Gastroesophageal sphincter (tissue), 4 donors: ENCODE measurements at regions not wholly inside any gene's neighbourhood (a gene's known extent, or its start where the extent isn't known, plus 50 kb on each side); places are given as distances from the start of the nearest gene placed in this dataset.
"Not testable (repeated sequence)": the region's sequence is repeated elsewhere in the genome, so short reads cannot be mapped to it uniquely, and the experiment has no call there.

Experiments used
- ATAC-seq: fragments of 150-250 bp; one replicate; pipeline ENCODE4 v1.9.1; 2016; ENCODE audit warnings: mild to moderate bottlenecking, moderate library complexity
- H3K27ac ChIP-seq, 4 donors: fragments of 200-600 bp; sonication (generic) in 3 of 4; 1 replicate in 3 of 4; 2 replicates in 1 of 4; pipeline ENCODE4 v1.5.1; 2016 to 2019
- H3K27me3 ChIP-seq: fragments of 200-600 bp; sonication (generic); one replicate; pipeline ENCODE4 v1.5.1; 2019
- H3K36me3 ChIP-seq, 2 donors: fragments of 200-600 bp; sonication (generic); one replicate each; pipeline ENCODE4 v1.5.1; 2019; ENCODE audit warnings: control low read depth in 1 of 2
- H3K4me1 ChIP-seq, 3 donors: fragments of 200-600 bp; sonication (generic); 1 replicate in 2 of 3; 2 replicates in 1 of 3; pipeline ENCODE4 v1.5.1; 2016 to 2019; ENCODE audit warnings: control low read depth in 2 of 3
- H3K4me3 ChIP-seq, 2 donors: fragments of 200-600 bp; sonication (generic); one replicate each; pipeline ENCODE4 v1.5.1; 2019; ENCODE audit warnings: mild to moderate bottlenecking in 1 of 2, moderate library complexity in 1 of 2
- H3K9me3 ChIP-seq, 3 donors: fragments of 200-600 bp; sonication (generic); one replicate each; pipeline ENCODE4 v1.5.1; 2017 to 2019; ENCODE audit warnings: control low read depth in 2 of 3
- EP300 ChIP-seq: sonication (generic); formaldehyde crosslinking; IDR thresholded peaks from one replicate; pipeline ENCODE4 v1.6.1; 2017; ENCODE audit warnings: antibody characterized with exemption, mild to moderate bottlenecking
- POLR2A ChIP-seq, 2 donors: fragments of 450-650 bp; IDR thresholded peaks; one replicate each; pipeline ENCODE4 v1.6.1; 2017; ENCODE audit warnings: antibody characterized with exemption in 2 of 2, mild to moderate bottlenecking in 2 of 2, moderate library complexity in 1 of 2
- POLR2AphosphoS5 ChIP-seq: sonication (generic); formaldehyde crosslinking; IDR thresholded peaks from one replicate; pipeline ENCODE4 v1.6.1; 2017; ENCODE audit warnings: antibody characterized with exemption
- WGBS, 2 donors: methylation state at CpG; one replicate each; pipeline ENCODE4 v1.1.5; 2018; ENCODE audit warnings: low coverage in 1 of 2; 5-methylcytosine and 5-hydroxymethylcytosine counted together
- TF ChIP-seq, protein P1 (sequence below), 4 experiments: fragments of 200-600 bp in 2 of 4; fragments of 450-650 bp in 2 of 4; sonication (generic) in 1 of 4; IDR thresholded peaks; one replicate each; pipeline ENCODE4 v1.5.1; 2017 to 2019; ENCODE audit warnings: antibody characterized with exemption in 4 of 4, mild to moderate bottlenecking in 2 of 4, moderate library complexity in 2 of 4

- Histone ChIP-seq H3K9me3 (no peaks in the 10 kb centered on the region), H3K4me1 (peaks cover 0 to 18% (median 0%) of the 10 kb centered on the region in 3 donors), H3K27me3 (peaks cover 34% of the 10 kb centered on the region), H3K27ac (no peak overlapping the region), H3K4me3 (no peak overlapping the region), H3K36me3 (no peaks in the 10 kb centered on the region)
- WGBS, 2 donors = 93 to 100% methylated on average over 4 to 9 of the region's 16 CpGs
- no peak for ATAC-seq
- TF ChIP-seq EP300 (no peak), POLR2AphosphoS5 (no peak), POLR2A (IDR thresholded peaks at IDR 0.05) (no peak)
- TF ChIP-seq, protein P1, sequence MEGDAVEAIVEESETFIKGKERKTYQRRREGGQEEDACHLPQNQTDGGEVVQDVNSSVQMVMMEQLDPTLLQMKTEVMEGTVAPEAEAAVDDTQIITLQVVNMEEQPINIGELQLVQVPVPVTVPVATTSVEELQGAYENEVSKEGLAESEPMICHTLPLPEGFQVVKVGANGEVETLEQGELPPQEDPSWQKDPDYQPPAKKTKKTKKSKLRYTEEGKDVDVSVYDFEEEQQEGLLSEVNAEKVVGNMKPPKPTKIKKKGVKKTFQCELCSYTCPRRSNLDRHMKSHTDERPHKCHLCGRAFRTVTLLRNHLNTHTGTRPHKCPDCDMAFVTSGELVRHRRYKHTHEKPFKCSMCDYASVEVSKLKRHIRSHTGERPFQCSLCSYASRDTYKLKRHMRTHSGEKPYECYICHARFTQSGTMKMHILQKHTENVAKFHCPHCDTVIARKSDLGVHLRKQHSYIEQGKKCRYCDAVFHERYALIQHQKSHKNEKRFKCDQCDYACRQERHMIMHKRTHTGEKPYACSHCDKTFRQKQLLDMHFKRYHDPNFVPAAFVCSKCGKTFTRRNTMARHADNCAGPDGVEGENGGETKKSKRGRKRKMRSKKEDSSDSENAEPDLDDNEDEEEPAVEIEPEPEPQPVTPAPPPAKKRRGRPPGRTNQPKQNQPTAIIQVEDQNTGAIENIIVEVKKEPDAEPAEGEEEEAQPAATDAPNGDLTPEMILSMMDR (IDR thresholded peaks at IDR 0.05) = no peak
Observed at GRCh38 chr1:5730272-5731109, 261.7 kb downstream of the NPHP4 start.

DNA sequence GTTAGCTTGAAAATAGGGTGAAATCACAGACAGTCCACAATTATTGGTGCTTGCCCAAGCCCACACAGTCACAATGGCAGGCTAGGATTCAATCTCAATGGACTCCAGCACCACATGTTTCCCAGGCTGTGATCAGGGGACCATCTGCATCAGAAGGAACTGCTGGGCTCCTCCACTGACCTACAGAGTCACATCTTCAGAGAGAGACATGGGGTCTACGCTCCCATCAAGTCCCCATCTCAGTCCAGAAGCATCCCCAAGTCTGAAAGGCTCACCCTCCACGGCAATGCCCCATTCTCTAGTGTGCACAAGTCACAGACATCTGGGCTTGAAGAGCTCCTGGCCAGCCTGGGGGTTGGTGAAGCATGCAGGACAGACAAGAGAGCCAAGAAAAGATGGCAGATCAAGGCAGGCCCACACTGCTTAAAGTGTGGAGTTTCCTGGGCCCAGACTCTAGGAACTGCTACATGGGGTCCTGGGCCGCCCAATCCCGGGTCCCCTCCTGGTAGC lies 262.5 kb downstream of the NPHP4 start:
- Histone ChIP-seq H3K27ac (no peak overlapping the region), H3K9me3 (no peaks in the 10 kb centered on the region), H3K36me3 (no peaks in the 10 kb centered on the region), H3K27me3 (peaks cover 26% of the 10 kb centered on the region), H3K4me3 (no peak overlapping the region), H3K4me1 (peaks cover 0 to 18% (median 0%) of the 10 kb centered on the region in 3 donors)
- ATAC-seq = no peak
- TF ChIP-seq, protein P1 (IDR thresholded peaks at IDR 0.05) = no peak
- TF ChIP-seq EP300 (no peak), POLR2AphosphoS5 (no peak), POLR2A (IDR thresholded peaks at IDR 0.05) (no peak)
- 80% methylated on average over 1 of the region's 4 CpGs; no CpG with 5 or more reads in 1 of the 2 donors for WGBS, 2 donors

DNA sequence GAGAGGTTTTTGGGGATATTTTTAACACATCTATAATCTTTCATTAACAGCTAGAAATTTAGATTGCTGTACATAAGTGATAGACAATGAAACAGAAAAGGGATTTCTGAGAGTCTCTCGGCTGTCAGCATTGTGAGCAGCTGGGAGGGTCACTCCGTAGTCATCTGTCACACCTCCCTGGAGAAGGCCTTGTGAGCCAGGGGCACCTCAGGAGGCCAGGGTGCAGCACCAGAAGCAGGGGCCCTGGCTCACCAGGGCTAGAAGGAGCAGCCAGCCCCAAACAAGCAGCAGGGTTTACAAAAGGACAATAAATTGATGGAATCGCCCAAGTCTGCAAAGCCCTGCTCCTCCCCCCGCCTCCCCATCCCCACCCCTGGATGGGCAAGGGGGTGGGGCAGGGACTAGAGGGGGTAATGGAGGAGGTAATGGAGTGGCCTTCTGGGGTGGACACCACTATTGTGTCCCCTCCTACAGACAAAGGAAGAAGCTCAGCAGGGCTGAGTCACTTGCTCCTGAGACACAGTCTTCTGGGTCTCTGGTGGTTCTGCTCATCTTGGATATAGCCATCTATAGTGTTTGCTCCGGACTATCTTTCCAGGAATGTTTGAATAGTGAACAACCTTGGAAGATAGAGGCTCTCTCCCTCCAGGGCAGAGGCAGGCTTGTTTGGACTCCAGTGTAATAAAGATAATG lies 263.4 kb downstream of the NPHP4 start:
- WGBS, 2 donors = 40 to 89% methylated on average over 2 to 3 of the region's 5 CpGs
- H3K27me3 ChIP-seq = peaks cover 17% of the 10 kb centered on the region
- H3K36me3 ChIP-seq = no peaks in the 10 kb centered on the region
- peaks cover 0 to 18% (median 0%) of the 10 kb centered on the region in 3 donors for H3K4me1 ChIP-seq
- H3K27ac ChIP-seq = no peak overlapping the region
- no peaks in the 10 kb centered on the region for H3K9me3 ChIP-seq
- no peak overlapping the region for H3K4me3 ChIP-seq
- TF ChIP-seq POLR2AphosphoS5 (no peak), POLR2A (IDR thresholded peaks at IDR 0.05) (no peak), EP300 (no peak)
- TF ChIP-seq, protein P1 (IDR thresholded peaks at IDR 0.05) = no peak
- no peak for ATAC-seq

GRCh38 chr1:5727871-5728643 lies 264.2 kb downstream of the NPHP4 start:
- Histone ChIP-seq H3K36me3 (no peaks in the 10 kb centered on the region), H3K4me3 (no peak overlapping the region), H3K27ac (no peak overlapping the region), H3K9me3 (no peaks in the 10 kb centered on the region), H3K27me3 (peaks cover 13% of the 10 kb centered on the region), H3K4me1 (peaks cover 0 to 18% (median 0%) of the 10 kb centered on the region in 3 donors)
- TF ChIP-seq POLR2AphosphoS5 = no peak
- no peak for ATAC-seq
- 37 to 72% methylated on average over 4 to 6 of the region's 17 CpGs for WGBS, 2 donors

DNA sequence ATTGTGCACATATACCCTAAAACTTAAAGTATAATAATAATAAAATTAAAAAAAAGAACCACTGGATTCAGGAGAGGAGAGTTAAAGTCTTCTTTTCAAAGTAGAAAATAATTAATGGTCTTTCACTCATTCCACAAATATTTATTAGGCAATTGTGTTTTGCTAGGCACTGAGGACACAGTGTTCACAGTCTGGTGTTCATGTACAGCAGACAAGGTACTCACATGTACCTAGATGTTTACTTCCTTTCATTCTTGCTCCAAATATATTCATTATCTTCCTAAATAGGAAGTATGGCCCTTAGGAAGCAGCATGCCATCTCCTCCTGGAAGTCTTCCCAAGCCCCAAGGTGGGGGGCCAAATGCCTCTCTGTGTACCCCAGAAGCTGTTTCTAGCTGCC lies 265.0 kb downstream of the NPHP4 start:
- no peak for ATAC-seq
- Histone ChIP-seq H3K36me3 (no peaks in the 10 kb centered on the region), H3K27ac (no peak overlapping the region), H3K4me1 (peaks cover 0 to 18% (median 0%) of the 10 kb centered on the region in 3 donors), H3K4me3 (no peak overlapping the region), H3K27me3 (peaks cover 13% of the 10 kb centered on the region), H3K9me3 (no peaks in the 10 kb centered on the region)
- TF ChIP-seq, protein P1 (IDR thresholded peaks at IDR 0.05) = no peak
- TF ChIP-seq POLR2AphosphoS5 = no peak
- no peak for TF ChIP-seq POLR2A (IDR thresholded peaks at IDR 0.05)
- no peak for TF ChIP-seq EP300

- not testable (repeated sequence) for H3K9me3 ChIP-seq, H3K4me3 ChIP-seq, ATAC-seq, H3K36me3 ChIP-seq, H3K27ac ChIP-seq
- 75 to 100% methylated on average over 2 to 3 of the region's 13 CpGs for WGBS, 2 donors
- H3K27me3 ChIP-seq = peaks cover 13% of the 10 kb centered on the region
- peaks cover 0 to 18% (median 0%) of the 10 kb centered on the region in 3 donors for H3K4me1 ChIP-seq
Observed at GRCh38 chr1:5726586-5727184, 265.5 kb downstream of the NPHP4 start.
